Activated CD4-positive, alpha-beta memory T cell treated with anti-CD3 and anti-CD28 coated beads, Interleukin-2, amount 10 ng/mL, durations not matched to agents 7 days and 5 days (primary cell): ENCODE measurements at regions not wholly inside any gene's neighbourhood (a gene's known extent, or its start where the extent isn't known, plus 50 kb on each side); places are given as distances from the start of the nearest gene placed in this dataset.

Experiments used
- CTCF ChIA-PET: fragments of 350-600 bp; sonication (Branson Sonifier 250); formaldehyde crosslinking; loops from one replicate; lab custom pipeline; 2021; ENCODE audit warnings: antibody characterized with exemption, inconsistent platforms; lab: Charles Lee
- POLR2A ChIA-PET: fragments of 350-600 bp; sonication (Branson Sonifier 250); formaldehyde crosslinking; loops from one replicate; lab custom pipeline; 2021; ENCODE audit warnings: antibody characterized with exemption; lab: Charles Lee
- DNase-seq: peaks from one replicate; pipeline ENCODE4 v3.0.0-alpha.2; 2020
- H3K27ac Mint-ChIP-seq: one replicate; pipeline ENCODE4 v1.8.0; 2021; ENCODE audit warnings: mild to moderate bottlenecking, mixed read lengths
- H3K27me3 Mint-ChIP-seq: one replicate; pipeline ENCODE4 v1.8.0; 2021; ENCODE audit warnings: mixed read lengths
- H3K36me3 Mint-ChIP-seq: one replicate; pipeline ENCODE4 v1.8.0; 2021; ENCODE audit warnings: low read depth, mixed read lengths
- H3K4me1 Mint-ChIP-seq: one replicate; pipeline ENCODE4 v1.8.0; 2021; ENCODE audit warnings: mixed read lengths
- H3K4me3 Mint-ChIP-seq: one replicate; pipeline ENCODE4 v1.8.0; 2021; ENCODE audit warnings: mild to moderate bottlenecking, mixed read lengths
- H3K9me3 Mint-ChIP-seq: one replicate; pipeline ENCODE4 v1.8.0; 2021; ENCODE audit warnings: mixed read lengths

DNA sequence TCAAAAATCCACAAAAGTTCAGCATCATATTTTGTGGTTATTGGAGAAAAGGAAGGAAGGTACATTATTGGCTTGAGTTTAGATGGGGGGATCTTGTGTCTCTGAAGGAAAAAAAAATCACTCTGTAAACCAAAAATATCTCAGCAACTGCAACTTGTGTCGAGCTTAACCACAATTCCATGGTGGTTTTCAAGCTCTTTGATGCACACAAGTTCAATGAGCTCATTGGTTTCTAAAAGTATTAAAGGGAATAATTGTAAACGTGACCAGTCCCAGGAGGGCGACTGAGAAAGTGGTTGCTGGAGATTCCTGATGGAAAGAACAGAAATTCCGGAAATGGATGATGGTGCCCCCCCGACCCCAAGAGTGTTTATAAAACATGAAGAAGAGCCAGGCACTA lies 173.8 kb downstream of the PSAT1 start:
- peaks cover 8% of the 10 kb centered on the region for H3K27me3 Mint-ChIP-seq
- ChIA-PET CTCF (interaction anchor here (1.6 kb wide), 1 partner anchor 32 kb away, joined by 7 read pairs; no protein-coding TSS in a partner anchor), POLR2A (no interaction called here)

DNA sequence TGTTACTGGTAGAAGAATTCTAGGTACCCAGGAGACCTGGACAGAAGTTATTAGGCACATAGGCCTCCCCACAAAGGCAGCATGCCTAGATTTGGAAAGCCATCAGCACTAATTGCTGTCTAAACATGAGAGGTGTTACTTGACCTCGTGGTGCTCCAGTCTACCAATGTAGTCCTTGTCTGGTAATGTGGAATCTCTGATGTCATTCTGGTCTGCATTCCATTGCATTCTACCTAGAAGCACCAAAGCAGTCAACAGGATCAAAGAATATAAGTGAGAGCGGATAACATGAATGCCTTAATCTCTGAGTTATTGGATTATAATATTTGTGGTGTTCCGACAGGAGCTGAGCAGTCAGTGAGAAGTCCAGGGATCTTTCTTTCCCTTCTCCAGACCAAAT lies 175.2 kb downstream of the PSAT1 start:
- Mint-ChIP-seq H3K27ac (no peak overlapping the region), H3K27me3 (peaks cover 8% of the 10 kb centered on the region), H3K9me3 (no peaks in the 10 kb centered on the region), H3K4me1 (no peaks in the 10 kb centered on the region), H3K36me3 (no peaks in the 10 kb centered on the region), H3K4me3 (no peak overlapping the region)
- POLR2A ChIA-PET, result no interaction called here
- CTCF ChIA-PET, result no interaction called here
- no peak for DNase-seq

More for the DNA sequence above, 173.8 kb downstream of the PSAT1 start:
- Mint-ChIP-seq H3K4me1 (no peaks in the 10 kb centered on the region), H3K36me3 (no peaks in the 10 kb centered on the region), H3K27ac (no peak overlapping the region), H3K4me3 (no peak overlapping the region), H3K9me3 (no peaks in the 10 kb centered on the region)
- no peak for DNase-seq

DNA sequence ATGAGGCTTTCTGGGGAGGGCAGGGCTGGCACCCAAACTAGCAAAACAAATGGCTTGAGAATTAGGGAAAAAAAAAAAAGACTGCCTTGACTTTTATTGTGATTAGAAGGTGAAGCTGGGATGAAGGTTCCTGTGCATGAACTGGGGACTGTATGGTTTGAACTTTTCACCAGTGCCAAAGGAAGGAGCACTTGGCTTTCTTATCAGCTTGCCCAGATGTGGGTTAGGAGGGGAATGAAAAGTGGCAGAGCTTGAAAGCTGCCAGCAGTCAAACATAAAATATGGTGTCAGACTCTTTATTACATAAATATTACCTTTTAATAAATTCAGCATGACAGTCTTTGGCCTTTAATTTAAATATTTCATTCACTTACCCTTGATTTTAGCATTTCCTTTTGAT lies 182.5 kb downstream of the PSAT1 start:
- no peak overlapping the region for H3K4me3 Mint-ChIP-seq
- no peaks in the 10 kb centered on the region for H3K36me3 Mint-ChIP-seq
- no peaks in the 10 kb centered on the region for H3K27me3 Mint-ChIP-seq
- H3K27ac Mint-ChIP-seq, result no peak overlapping the region
- no peaks in the 10 kb centered on the region for H3K9me3 Mint-ChIP-seq
- ChIA-PET CTCF (no interaction called here), POLR2A (no interaction called here)
- no peak for DNase-seq
- no peaks in the 10 kb centered on the region for H3K4me1 Mint-ChIP-seq

- Mint-ChIP-seq H3K27ac (no peak overlapping the region), H3K9me3 (no peaks in the 10 kb centered on the region), H3K4me1 (no peaks in the 10 kb centered on the region), H3K36me3 (no peaks in the 10 kb centered on the region), H3K4me3 (no peak overlapping the region), H3K27me3 (no peaks in the 10 kb centered on the region)
- no peak for DNase-seq
- ChIA-PET POLR2A (no interaction called here), CTCF (no interaction called here)
Measured at GRCh38 chr9:78486661-78487060, 189.7 kb downstream of the PSAT1 start.

GRCh38 chr9:78490231-78490630 lies 193.3 kb downstream of the PSAT1 start:
- no peaks in the 10 kb centered on the region for H3K27me3 Mint-ChIP-seq
- ChIA-PET POLR2A (no interaction called here), CTCF (no interaction called here)
- no peak overlapping the region for H3K27ac Mint-ChIP-seq
- no peaks in the 10 kb centered on the region for H3K9me3 Mint-ChIP-seq
- no peak for DNase-seq
- no peaks in the 10 kb centered on the region for H3K4me1 Mint-ChIP-seq
- H3K4me3 Mint-ChIP-seq, result no peak overlapping the region
- no peaks in the 10 kb centered on the region for H3K36me3 Mint-ChIP-seq

GRCh38 chr9:78491402-78491801 lies 194.5 kb downstream of the PSAT1 start:
- CTCF ChIA-PET, result no interaction called here
- H3K27ac Mint-ChIP-seq, result no peak overlapping the region
- no peak overlapping the region for H3K4me3 Mint-ChIP-seq
- H3K9me3 Mint-ChIP-seq, result no peaks in the 10 kb centered on the region
- H3K4me1 Mint-ChIP-seq, result no peaks in the 10 kb centered on the region
- H3K27me3 Mint-ChIP-seq, result no peaks in the 10 kb centered on the region
- DNase-seq, result no peak
- H3K36me3 Mint-ChIP-seq, result no peaks in the 10 kb centered on the region
- POLR2A ChIA-PET, result no interaction called here

DNA sequence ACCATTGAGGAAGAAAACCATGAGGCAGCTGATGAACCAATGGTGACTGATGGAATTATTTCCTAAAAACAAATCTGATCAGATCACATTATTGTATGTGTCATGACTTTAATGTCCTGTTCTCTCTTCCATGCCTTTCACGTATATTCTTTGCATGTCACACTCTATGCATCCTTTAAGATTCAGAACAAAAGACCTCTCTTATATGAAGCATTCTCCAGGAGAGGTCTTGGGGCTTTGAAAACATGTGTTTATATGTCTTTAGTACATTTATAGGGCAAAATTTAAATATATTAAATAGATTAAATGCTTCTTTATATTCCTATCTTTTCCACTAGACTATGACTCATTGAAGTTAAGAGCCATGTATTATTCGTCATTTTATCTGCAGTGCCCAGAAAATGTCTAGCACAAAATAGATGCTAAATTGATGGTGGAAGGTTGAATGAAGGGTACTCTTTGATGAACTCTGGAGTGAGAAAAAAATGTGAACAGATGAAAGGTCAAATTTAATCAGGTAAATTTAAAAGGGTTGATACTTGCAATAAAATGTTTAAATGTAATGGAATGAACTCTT lies 196.3 kb downstream of the PSAT1 start:
- Mint-ChIP-seq H3K27ac (no peak overlapping the region), H3K4me1 (no peaks in the 10 kb centered on the region), H3K9me3 (no peaks in the 10 kb centered on the region), H3K36me3 (no peaks in the 10 kb centered on the region), H3K27me3 (no peaks in the 10 kb centered on the region), H3K4me3 (no peak overlapping the region)
- ChIA-PET CTCF (no interaction called here), POLR2A (no interaction called here)
- DNase-seq, result no peak

DNA sequence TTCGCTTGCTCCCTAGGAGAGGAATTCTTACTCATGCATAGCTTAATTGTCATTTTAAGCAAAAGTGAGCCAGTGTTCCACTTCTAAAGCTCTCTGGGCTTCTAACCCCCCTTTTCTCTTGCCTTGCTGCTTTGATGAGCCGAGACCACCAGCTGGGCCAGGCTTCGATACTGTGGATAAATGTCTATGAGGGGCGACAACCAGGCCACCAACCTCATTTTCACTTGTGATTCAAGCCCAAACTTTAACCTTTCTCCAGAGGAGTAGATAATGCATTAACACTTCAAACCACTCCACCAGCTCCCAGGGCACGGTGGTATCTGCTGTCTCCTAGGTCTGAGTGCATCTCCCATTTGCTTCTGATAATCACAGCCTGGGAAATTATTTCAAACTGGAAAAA lies 205.6 kb downstream of the PSAT1 start:
- Mint-ChIP-seq H3K4me3 (no peak overlapping the region), H3K4me1 (peaks cover 11% of the 10 kb centered on the region), H3K9me3 (no peaks in the 10 kb centered on the region), H3K27ac (no peak overlapping the region), H3K27me3 (no peaks in the 10 kb centered on the region), H3K36me3 (no peaks in the 10 kb centered on the region)
- POLR2A ChIA-PET, result no interaction called here
- no peak for DNase-seq
- CTCF ChIA-PET, result no interaction called here

DNA sequence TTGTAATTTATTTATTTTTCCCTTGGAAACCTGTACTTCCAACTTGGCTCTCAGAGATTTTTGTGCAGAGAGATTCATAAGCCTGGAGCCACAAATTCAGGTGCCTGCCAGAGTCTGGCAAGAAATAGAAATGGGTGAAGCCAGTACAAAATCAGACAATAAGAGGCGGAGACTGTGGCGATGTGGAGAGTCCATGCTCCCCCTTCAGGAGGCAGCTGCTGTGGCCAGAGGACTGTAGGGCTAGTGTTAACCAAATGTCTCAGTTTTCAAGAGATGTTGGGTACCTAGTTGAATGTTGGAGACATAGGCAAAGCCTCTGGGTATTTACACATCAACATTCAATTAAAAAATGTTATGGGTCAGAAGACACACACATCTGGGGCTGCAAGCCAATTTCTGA lies 208.6 kb downstream of the PSAT1 start:
- no peak overlapping the region for H3K4me3 Mint-ChIP-seq
- H3K36me3 Mint-ChIP-seq, result no peaks in the 10 kb centered on the region
- no peaks in the 10 kb centered on the region for H3K9me3 Mint-ChIP-seq
- H3K4me1 Mint-ChIP-seq, result peaks cover 11% of the 10 kb centered on the region
- no peaks in the 10 kb centered on the region for H3K27me3 Mint-ChIP-seq
- ChIA-PET POLR2A (no interaction called here), CTCF (no interaction called here)
- H3K27ac Mint-ChIP-seq, result no peak overlapping the region
- no peak for DNase-seq

DNA sequence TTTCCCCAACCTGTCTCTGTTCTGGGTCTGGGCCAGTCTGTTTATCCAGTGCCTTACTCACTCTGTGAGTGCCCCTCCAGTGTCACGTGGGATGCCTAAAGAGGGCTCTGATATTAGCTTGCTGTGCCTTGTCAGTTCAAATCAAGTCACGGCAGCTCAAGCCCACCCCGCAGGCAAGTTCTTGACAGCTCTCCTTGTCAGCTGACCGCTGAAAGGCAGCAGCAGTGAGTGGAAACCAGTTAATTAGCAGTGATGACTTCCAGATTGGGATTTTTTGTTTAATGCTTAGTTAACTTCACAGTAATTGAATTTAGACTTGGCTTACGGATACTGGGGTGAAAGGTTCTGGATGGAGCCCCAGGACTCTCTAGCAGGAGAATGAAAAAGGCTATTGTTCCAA lies 210.1 kb downstream of the PSAT1 start:
- Mint-ChIP-seq H3K4me1 (peaks cover 11% of the 10 kb centered on the region), H3K27ac (no peak overlapping the region), H3K27me3 (no peaks in the 10 kb centered on the region), H3K36me3 (no peaks in the 10 kb centered on the region), H3K9me3 (no peaks in the 10 kb centered on the region), H3K4me3 (no peak overlapping the region)
- no peak for DNase-seq
- CTCF ChIA-PET, result no interaction called here
- POLR2A ChIA-PET, result no interaction called here

- no peaks in the 10 kb centered on the region for H3K27me3 Mint-ChIP-seq
- H3K4me1 Mint-ChIP-seq, result peaks cover 11% of the 10 kb centered on the region
- ChIA-PET CTCF (no interaction called here), POLR2A (no interaction called here)
- H3K27ac Mint-ChIP-seq, result no peak overlapping the region
- no peaks in the 10 kb centered on the region for H3K9me3 Mint-ChIP-seq
- no peaks in the 10 kb centered on the region for H3K36me3 Mint-ChIP-seq
- no peak for DNase-seq
- H3K4me3 Mint-ChIP-seq, result no peak overlapping the region
Measured at GRCh38 chr9:78510035-78510434, 213.1 kb downstream of the PSAT1 start.

GRCh38 chr9:78515108-78515507 lies 218.2 kb downstream of the PSAT1 start:
- no peak overlapping the region for H3K4me3 Mint-ChIP-seq
- no peak for DNase-seq
- no peak overlapping the region for H3K27ac Mint-ChIP-seq
- no peaks in the 10 kb centered on the region for H3K27me3 Mint-ChIP-seq
- no peaks in the 10 kb centered on the region for H3K36me3 Mint-ChIP-seq
- CTCF ChIA-PET, result no interaction called here
- no peaks in the 10 kb centered on the region for H3K9me3 Mint-ChIP-seq
- POLR2A ChIA-PET, result no interaction called here
- H3K4me1 Mint-ChIP-seq, result no peaks in the 10 kb centered on the region

DNA sequence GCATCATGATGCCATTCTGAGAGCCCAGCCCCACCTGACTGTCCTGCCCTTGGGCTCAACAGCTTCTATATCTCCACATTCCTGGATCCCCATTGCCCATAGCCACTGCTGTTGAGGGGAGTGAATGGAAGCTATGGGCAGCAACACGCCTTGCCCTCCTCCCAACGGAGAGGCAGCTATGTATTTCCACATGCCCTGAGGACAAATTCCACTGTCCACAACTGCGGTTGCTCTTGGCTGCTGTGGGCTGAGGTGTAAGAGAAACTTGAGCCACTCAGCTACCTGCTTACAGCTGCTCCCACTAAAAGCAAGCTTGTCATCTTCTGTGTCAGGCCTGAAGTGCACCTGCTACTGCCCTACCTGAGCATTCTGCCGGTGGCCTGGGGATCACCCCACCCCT lies 222.9 kb downstream of the PSAT1 start:
- ChIA-PET CTCF (no interaction called here), POLR2A (no interaction called here)
- Mint-ChIP-seq H3K4me1 (no peaks in the 10 kb centered on the region), H3K27ac (no peak overlapping the region), H3K36me3 (no peaks in the 10 kb centered on the region), H3K4me3 (no peak overlapping the region), H3K9me3 (no peaks in the 10 kb centered on the region), H3K27me3 (no peaks in the 10 kb centered on the region)
- no peak for DNase-seq

DNA sequence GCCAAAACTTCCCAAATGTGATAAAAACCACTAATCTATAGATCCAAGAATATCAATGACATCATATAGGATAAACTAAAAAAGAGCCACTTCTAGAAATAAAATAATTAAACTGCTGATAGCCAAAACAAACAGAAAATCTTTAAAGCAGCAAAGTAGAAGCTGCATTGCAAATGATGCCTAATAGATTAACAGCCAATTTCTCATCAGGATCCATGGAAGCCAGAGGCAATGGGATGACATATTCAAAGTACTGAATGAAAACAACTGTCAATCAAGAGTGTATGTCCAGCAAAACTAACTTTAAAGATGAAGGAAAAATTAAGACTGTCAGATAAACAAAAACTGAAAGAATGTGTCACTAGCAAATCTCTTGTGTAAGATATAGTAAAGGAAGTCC lies 224.8 kb downstream of the PSAT1 start:
- CTCF ChIA-PET, result no interaction called here
- Mint-ChIP-seq H3K36me3 (no peaks in the 10 kb centered on the region), H3K4me1 (no peaks in the 10 kb centered on the region)

More for the DNA sequence above, 224.8 kb downstream of the PSAT1 start:
- Mint-ChIP-seq H3K4me3 (no peak overlapping the region), H3K27ac (no peak overlapping the region), H3K9me3 (peaks cover 2% of the 10 kb centered on the region), H3K27me3 (no peaks in the 10 kb centered on the region)
- no peak for DNase-seq
- POLR2A ChIA-PET, result no interaction called here
